Upper lobe of left lung (tissue), 6 donors: ENCODE measurements at regions not wholly inside any gene's neighbourhood (a gene's known extent, or its start where the extent isn't known, plus 50 kb on each side); places are given as distances from the start of the nearest gene placed in this dataset.
A peak's percentile ranks its signal among the peaks of the same experiment; 100 is the strongest.

Experiments used
- ATAC-seq, 2 donors: fragments of 200-7000 bp; cut with Tn5 transposase; one replicate each; pipeline ENCODE4 v1.9.1; 2022; ENCODE audit warnings: mild to moderate bottlenecking in 2 of 2, moderate library complexity in 2 of 2; ENCODE audit not compliant: low FRiP score in 2 of 2
- DNase-seq, 2 donors: peaks; one replicate each; pipeline ENCODE4 v3.0.0-alpha.2; 2019 to 2020
- H3K27ac ChIP-seq, 4 donors: fragments of 200-600 bp; sonication (generic); one replicate each; pipeline ENCODE4 v1.5.1; 2016 to 2019
- H3K27me3 ChIP-seq, 4 donors: fragments of 200-600 bp; sonication (generic); one replicate each; pipeline ENCODE4 v1.5.1; 2017 to 2019
- H3K36me3 ChIP-seq, 4 donors: fragments of 200-600 bp; sonication (generic); one replicate each; pipeline ENCODE4 v1.5.1; 2016 to 2019
- H3K4me1 ChIP-seq, 4 donors: fragments of 200-600 bp; sonication (generic); one replicate each; pipeline ENCODE4 v1.5.1; 2018 to 2019
- H3K4me3 ChIP-seq, 4 donors: fragments of 200-600 bp; sonication (generic); one replicate each; pipeline ENCODE4 v1.5.1; 2017 to 2019; ENCODE audit warnings: mild to moderate bottlenecking in 2 of 4, moderate library complexity in 1 of 4
- H3K9me3 ChIP-seq, 4 donors: fragments of 200-600 bp; sonication (generic); one replicate each; pipeline ENCODE4 v1.5.1; 2018 to 2019
- CTCF ChIP-seq, 6 experiments: fragments of 450-650 bp in 4 of 6; fragments of 200-600 bp in 2 of 6; sonication (generic) in 2 of 6; IDR thresholded peaks; one replicate each; pipeline ENCODE4 v1.5.1; 2016 to 2019; ENCODE audit warnings: antibody characterized with exemption in 6 of 6
- EP300 ChIP-seq, 4 donors: sonication (generic); formaldehyde crosslinking; IDR thresholded peaks; one replicate each; pipeline ENCODE4 v1.5.1; 2017; ENCODE audit warnings: antibody characterized with exemption in 4 of 4, control low read depth in 2 of 4
- POLR2A ChIP-seq, 4 donors: fragments of 450-650 bp; IDR thresholded peaks; one replicate each; pipeline ENCODE4 v1.5.1; 2016 to 2017; ENCODE audit warnings: antibody characterized with exemption in 4 of 4, mild to moderate bottlenecking in 2 of 4
- POLR2AphosphoS5 ChIP-seq, 2 donors: sonication (generic); formaldehyde crosslinking; IDR thresholded peaks; one replicate each; pipeline ENCODE4 v1.5.1; 2017; ENCODE audit warnings: antibody characterized with exemption in 2 of 2
- WGBS, 2 donors: methylation state at CpG; one replicate each; pipeline ENCODE4 v1.1.5; 2017 to 2018; 5-methylcytosine and 5-hydroxymethylcytosine counted together
- donor health status: DM: no; HTN: no; CAD: no; lungs with moderate emphysema.
- donor health status: DM: no; HTN: yes; CAD: no; lungs with severe emphysema.

- WGBS, 2 donors: 79 to 85% methylated on average over 5 of the region's 5 CpGs
- no peak overlapping the region for H3K27ac ChIP-seq
- peak in 1 of 2 donors; percentile 52 for ATAC-seq
- H3K4me1 ChIP-seq: no peaks in the 10 kb centered on the region
- H3K27me3 ChIP-seq: no peaks in the 10 kb centered on the region
- no peak overlapping the region for H3K4me3 ChIP-seq
- DNase-seq: no peak
- no peaks in the 10 kb centered on the region for H3K36me3 ChIP-seq
- TF ChIP-seq POLR2A (IDR thresholded peaks at IDR 0.05) (no peak), EP300 (IDR thresholded peaks at IDR 0.05) (no peak), CTCF (IDR thresholded peaks at IDR 0.05) (no peak), POLR2AphosphoS5 (IDR thresholded peaks at IDR 0.05) (no peak)
- no peaks in the 10 kb centered on the region for H3K9me3 ChIP-seq
These were observed 277.6 kb downstream of the PLPP3 start for GRCh38 chr1:56301791-56302190.

- WGBS, 2 donors: 95 to 100% methylated on average over 1 of the region's 1 CpG
- no peak for ATAC-seq
These were observed 278.5 kb downstream of the PLPP3 start for GRCh38 chr1:56300836-56301235.

GRCh38 chr1:56298866-56299265, 280.5 kb downstream of the PLPP3 start:
- Histone ChIP-seq H3K27me3 (no peaks in the 10 kb centered on the region), H3K9me3 (no peaks in the 10 kb centered on the region), H3K4me3 (no peak overlapping the region), H3K36me3 (no peaks in the 10 kb centered on the region), H3K4me1 (no peaks in the 10 kb centered on the region), H3K27ac (no peak overlapping the region)
- DNase-seq (no peak), ATAC-seq (no peak)
- WGBS, 2 donors: 85 to 100% methylated on average over 2 of the region's 2 CpGs
- TF ChIP-seq POLR2A (IDR thresholded peaks at IDR 0.05) (no peak), EP300 (IDR thresholded peaks at IDR 0.05) (no peak), POLR2AphosphoS5 (IDR thresholded peaks at IDR 0.05) (no peak), CTCF (IDR thresholded peaks at IDR 0.05) (no peak)

More at GRCh38 chr1:56300836-56301235, 278.5 kb downstream of the PLPP3 start:
- Histone ChIP-seq H3K27me3 (no peaks in the 10 kb centered on the region), H3K4me1 (no peaks in the 10 kb centered on the region), H3K9me3 (no peaks in the 10 kb centered on the region), H3K4me3 (no peak overlapping the region), H3K36me3 (no peaks in the 10 kb centered on the region), H3K27ac (no peak overlapping the region)
- TF ChIP-seq EP300 (IDR thresholded peaks at IDR 0.05) (no peak), CTCF (IDR thresholded peaks at IDR 0.05) (no peak), POLR2AphosphoS5 (IDR thresholded peaks at IDR 0.05) (no peak), POLR2A (IDR thresholded peaks at IDR 0.05) (no peak)
- DNase-seq: no peak

- H3K27me3 ChIP-seq: no peaks in the 10 kb centered on the region
- no peak for TF ChIP-seq CTCF (IDR thresholded peaks at IDR 0.05)
- H3K4me1 ChIP-seq: no peaks in the 10 kb centered on the region
- no peak overlapping the region for H3K4me3 ChIP-seq
- no peak overlapping the region for H3K27ac ChIP-seq
- ATAC-seq (no peak), DNase-seq (no peak)
- no peaks in the 10 kb centered on the region for H3K36me3 ChIP-seq
- 66 to 67% methylated on average over 2 of the region's 2 CpGs for WGBS, 2 donors
- H3K9me3 ChIP-seq: no peaks in the 10 kb centered on the region
These were observed 281.5 kb downstream of the PLPP3 start for GRCh38 chr1:56297904-56298303.

GRCh38 chr1:56297208-56297607, 282.2 kb downstream of the PLPP3 start:
- Histone ChIP-seq H3K4me1 (no peaks in the 10 kb centered on the region), H3K36me3 (no peaks in the 10 kb centered on the region), H3K27me3 (no peaks in the 10 kb centered on the region), H3K27ac (no peak overlapping the region), H3K4me3 (no peak overlapping the region), H3K9me3 (no peaks in the 10 kb centered on the region)
- TF ChIP-seq CTCF (IDR thresholded peaks at IDR 0.05): no peak
- no peak for TF ChIP-seq EP300 (IDR thresholded peaks at IDR 0.05)
- TF ChIP-seq POLR2A (IDR thresholded peaks at IDR 0.05): no peak
- no peak for TF ChIP-seq POLR2AphosphoS5 (IDR thresholded peaks at IDR 0.05)
- DNase-seq: no peak
- 84 to 93% methylated on average over 2 of the region's 2 CpGs for WGBS, 2 donors
- no peak for ATAC-seq
